H1 (cell line): ENCODE measurements at regions not wholly inside any gene's neighbourhood (a gene's known extent, or its start where the extent isn't known, plus 50 kb on each side); places are given as distances from the start of the nearest gene placed in this dataset.

Experiments
- CTCF ChIA-PET: fragments of 300-600 bp; sonication (Branson Sonifier 250); formaldehyde crosslinking; loops from one replicate; lab custom pipeline; 2021; ENCODE audit not compliant: partially characterized antibody; lab: Charles Lee
- POLR2A ChIA-PET: fragments of 300-600 bp; sonication (Branson Sonifier 250); formaldehyde crosslinking; loops from one replicate; lab custom pipeline; 2021; ENCODE audit warnings: inconsistent platforms; ENCODE audit not compliant: partially characterized antibody; lab: Charles Lee
- DNase-seq, 2 experiments: peaks; one replicate each; pipeline versions ENCODE4 v3.0.0 to v3.0.0-alpha.2; 2010 to 2022; ENCODE audit warnings: low spot score in 2 of 2, low read depth in 1 of 2, mixed read lengths in 1 of 2
- FAIRE-seq: peaks from 2 replicates; lab custom pipeline; 2011; peaks lifted over from hg19 to GRCh38; lab: Jason Lieb, UNC
- H2AFZ ChIP-seq: 2 replicates; pipeline ENCODE4 v1.8.1; 2012; ENCODE audit warnings: low read length, inconsistent platforms
- H2AK5ac ChIP-seq: 2 replicates; pipeline ENCODE4 v1.6.1; 2013; ENCODE audit warnings: low read depth, low read length
- H2BK120ac ChIP-seq: replicated peaks from 2 replicates; pipeline ENCODE3; 2013; ENCODE audit warnings: low read depth, low read length, inconsistent platforms
- H2BK12ac ChIP-seq: 2 replicates; pipeline ENCODE4 v1.6.1; 2013; ENCODE audit warnings: low read depth, low read length
- H2BK15ac ChIP-seq: 2 replicates; pipeline ENCODE4 v1.6.1; 2013; ENCODE audit warnings: low read length
- H2BK20ac ChIP-seq: 2 replicates; pipeline ENCODE4 v1.6.1; 2013; ENCODE audit warnings: low read length
- H2BK5ac ChIP-seq: 2 replicates; pipeline ENCODE4 v1.6.1; 2013; ENCODE audit warnings: low read depth, low read length
- H3K14ac ChIP-seq: 2 replicates; pipeline ENCODE4 v1.6.1; 2013; ENCODE audit warnings: inconsistent platforms; ENCODE audit not compliant: insufficient read length
- H3K18ac ChIP-seq: 2 replicates; pipeline ENCODE4 v1.6.1; 2013; ENCODE audit warnings: low read length; ENCODE audit errors: extremely low read depth
- H3K23ac ChIP-seq: 2 replicates; pipeline ENCODE4 v1.6.1; 2013; ENCODE audit warnings: inconsistent platforms; ENCODE audit not compliant: insufficient read length
- H3K23me2 ChIP-seq: 2 replicates; pipeline ENCODE4 v1.6.1; 2013; ENCODE audit warnings: low read depth, low read length
- H3K27ac ChIP-seq: 2 replicates; pipeline ENCODE4 v1.6.1; 2011; ENCODE audit warnings: low read depth, low read length, inconsistent platforms
- H3K27me3 ChIP-seq, 4 experiments: replicated peaks in 1 of 4; 1 replicate in 1 of 4; 2 replicates in 3 of 4; pipeline versions ENCODE4 v1.6.1 to v1.8.1; 2011 to 2013; ENCODE audit warnings: low read length in 3 of 4, mild to moderate bottlenecking in 3 of 4, inconsistent platforms in 2 of 4, mixed read lengths in 2 of 4, moderate library complexity in 1 of 4; ENCODE audit not compliant: control insufficient read depth in 3 of 4, insufficient read depth in 3 of 4; ENCODE audit errors: extremely low read depth in 1 of 4
- H3K36me3 ChIP-seq, 4 experiments: 2 replicates each; pipeline versions ENCODE4 v1.6.1 to v1.8.1; 2011 to 2013; ENCODE audit warnings: mild to moderate bottlenecking in 4 of 4, low read length in 3 of 4, moderate library complexity in 2 of 4, control low read depth in 1 of 4, inconsistent platforms in 1 of 4; ENCODE audit not compliant: insufficient read depth in 4 of 4, control insufficient read depth in 2 of 4
- H3K4ac ChIP-seq: replicated peaks from 2 replicates; pipeline ENCODE3; 2013; ENCODE audit warnings: low read length, low read depth, mixed read lengths, inconsistent platforms; ENCODE audit not compliant: insufficient read length
- H3K4me1 ChIP-seq, 4 experiments: replicated peaks in 1 of 4; 1 replicate in 1 of 4; 2 replicates in 3 of 4; pipeline versions ENCODE4 v1.6.1 to v1.8.1; 2011 to 2013; ENCODE audit warnings: low read length in 3 of 4, inconsistent platforms in 2 of 4, mixed read lengths in 1 of 4; ENCODE audit not compliant: insufficient read depth in 4 of 4, control insufficient read depth in 3 of 4
- H3K4me2 ChIP-seq, 2 experiments: 2 replicates each; pipeline versions ENCODE4 v1.6.1 to v1.8.1; 2011 to 2013; ENCODE audit warnings: low read depth in 2 of 2, low read length in 2 of 2, control low read depth in 1 of 2, inconsistent platforms in 1 of 2, mild to moderate bottlenecking in 1 of 2; ENCODE audit not compliant: insufficient read depth in 1 of 2
- H3K4me3 ChIP-seq, 4 experiments: fragments of 200-600, 300-600 bp in 1 of 4; sonication (generic), shearing (Covaris generic), sonication (Bioruptor Twin) in 1 of 4; 2 replicates each; pipeline versions ENCODE4 v1.5.1 to v1.8.1; 2011 to 2016; ENCODE audit warnings: low read length in 4 of 4, low read depth in 3 of 4, control low read depth in 2 of 4, inconsistent platforms in 2 of 4, mild to moderate bottlenecking in 2 of 4, mixed read lengths in 1 of 4, moderate library complexity in 1 of 4; ENCODE audit not compliant: insufficient read depth in 2 of 4; ENCODE audit errors: extremely low read depth in 1 of 4
- H3K56ac ChIP-seq: replicated peaks from 2 replicates; pipeline ENCODE3; 2013; ENCODE audit warnings: low read depth, mild to moderate bottlenecking, mixed read lengths, low read length, inconsistent platforms; ENCODE audit not compliant: insufficient read length
- H3K79me1 ChIP-seq: 2 replicates; pipeline ENCODE4 v1.6.1; 2013; ENCODE audit warnings: low read depth, low read length, control low read depth
- H3K79me2 ChIP-seq, 2 experiments: 2 replicates each; pipeline versions ENCODE4 v1.6.1 to v1.8.1; 2012 to 2013; ENCODE audit warnings: low read length in 2 of 2, mild to moderate bottlenecking in 2 of 2, inconsistent platforms in 1 of 2; ENCODE audit not compliant: insufficient read depth in 2 of 2, control insufficient read depth in 1 of 2
- H3K9ac ChIP-seq, 4 experiments: replicated peaks in 1 of 4; 1 replicate in 1 of 4; 2 replicates in 3 of 4; pipeline versions ENCODE4 v1.6.1 to v1.8.1; 2011 to 2013; ENCODE audit warnings: low read depth in 3 of 4, low read length in 3 of 4, control low read depth in 2 of 4, mild to moderate bottlenecking in 2 of 4, moderate library complexity in 2 of 4, inconsistent platforms in 1 of 4; ENCODE audit errors: extremely low read depth in 1 of 4
- H3K9me3 ChIP-seq, 2 experiments: 2 replicates each; pipeline versions ENCODE4 v1.6.1 to v1.8.1; 2012 to 2013; ENCODE audit warnings: mild to moderate bottlenecking in 2 of 2, moderate library complexity in 2 of 2, control low read depth in 1 of 2, inconsistent platforms in 1 of 2, low read depth in 1 of 2, low read length in 1 of 2, mixed read lengths in 1 of 2; ENCODE audit not compliant: insufficient read depth in 2 of 2
- H4K20me1 ChIP-seq, 2 experiments: replicated peaks in 1 of 2; 2 replicates each; pipeline versions ENCODE3 to v1.8.1; 2011 to 2013; ENCODE audit warnings: inconsistent platforms in 2 of 2, low read length in 2 of 2, mild to moderate bottlenecking in 1 of 2; ENCODE audit not compliant: insufficient read depth in 2 of 2, control insufficient read depth in 1 of 2
- H4K5ac ChIP-seq: 2 replicates; pipeline ENCODE4 v1.6.1; 2013; ENCODE audit warnings: low read length, low read depth, mixed read lengths, inconsistent platforms; ENCODE audit not compliant: insufficient read length
- H4K8ac ChIP-seq: 2 replicates; pipeline ENCODE4 v1.8.0; 2013; ENCODE audit warnings: mild to moderate bottlenecking, moderate library complexity, low read length, inconsistent platforms; ENCODE audit not compliant: insufficient read depth; ENCODE audit errors: extremely low read depth
- H4K91ac ChIP-seq: replicated peaks from 2 replicates; pipeline ENCODE3; 2013; ENCODE audit warnings: low read length, mixed read lengths, inconsistent platforms; ENCODE audit not compliant: insufficient read length
- CBX5 ChIP-seq: fragments of 300-800, 300-1000 bp; sonication (generic); IDR thresholded peaks from 2 replicates; pipeline ENCODE4 v1.7.1; 2016; ENCODE audit warnings: antibody characterized with exemption, low read length, low read depth
- CBX8 ChIP-seq: fragments of 300-800, 300-1000 bp; sonication (generic); IDR thresholded peaks from 2 replicates; pipeline ENCODE4 v1.7.1; 2016; ENCODE audit warnings: low read depth, low read length, borderline replicate concordance
- JUN ChIP-seq: IDR thresholded peaks from 2 replicates; pipeline ENCODE4 v1.6.1; 2011; ENCODE audit warnings: low read depth, mild to moderate bottlenecking, improper control_type of control experiment, low read length
- MAX ChIP-seq: IDR thresholded peaks from 2 replicates; pipeline ENCODE4 v1.6.1; 2012; ENCODE audit warnings: inconsistent platforms
- POLR2A ChIP-seq, 2 experiments: IDR thresholded peaks; 1 replicate in 1 of 2; 2 replicates in 1 of 2; pipeline ENCODE4 v1.6.1; 2011; ENCODE audit warnings: low read depth in 2 of 2, low read length in 2 of 2, mild to moderate bottlenecking in 2 of 2; ENCODE audit errors: control extremely low read depth in 1 of 2
- POLR2AphosphoS5 ChIP-seq: IDR thresholded peaks from 2 replicates; pipeline ENCODE4 v1.6.1; 2011; ENCODE audit warnings: low read depth, low read length
- POU5F1 ChIP-seq: IDR thresholded peaks from 2 replicates; pipeline ENCODE4 v1.6.1; 2011; ENCODE audit warnings: low read depth, mild to moderate bottlenecking, low read length, moderate library complexity
- SIN3A ChIP-seq, 2 experiments: IDR thresholded peaks in 1 of 2; conservative IDR thresholded peaks in 1 of 2; 2 replicates each; pipeline ENCODE4 v1.6.1; 2011 to 2012; ENCODE audit warnings: low read length in 2 of 2, improper control_type of control experiment in 1 of 2, low read depth in 1 of 2, mild to moderate bottlenecking in 1 of 2
- SRF ChIP-seq: IDR thresholded peaks from 2 replicates; pipeline ENCODE4 v1.6.1; 2011; ENCODE audit warnings: mild to moderate bottlenecking, low read depth, low read length, moderate library complexity
- TAF1 ChIP-seq: IDR thresholded peaks from 2 replicates; pipeline ENCODE4 v1.6.1; 2011; ENCODE audit warnings: mild to moderate bottlenecking, low read depth, low read length
- WGBS, 2 experiments: shearing (Covaris generic) in 1 of 2; methylation state at CpG; one replicate each; pipeline versions ENCODE4 v1.1.6 to v1.1.7; 2013 to 2015; ENCODE audit warnings: low lambda C conversion rate in 2 of 2, mixed read lengths in 2 of 2, inconsistent platforms in 1 of 2, low coverage in 1 of 2, missing lambda C conversion rate in 1 of 2; ENCODE audit not compliant: insufficient replicate concordance in 2 of 2, insufficient coverage in 1 of 2, insufficient read length in 1 of 2; ENCODE audit errors: extremely low coverage in 1 of 2, missing lambda C conversion rate in 1 of 2; 5-methylcytosine and 5-hydroxymethylcytosine counted together

- ChIA-PET CTCF (interaction anchor here (1.0 to 1.3 kb wide), 2 partner anchors 11 to 161 kb away, joined by 3 to 4 read pairs; no protein-coding TSS in a partner anchor), POLR2A (no interaction called here)
- Histone ChIP-seq H2AK5ac (no peak overlapping the region), H3K79me2 (no peaks in the 10 kb centered on the region), H3K14ac (no peak overlapping the region), H3K23ac (no peak overlapping the region), H2BK15ac (no peak overlapping the region), H3K27me3 (no peaks in the 10 kb centered on the region), H3K23me2 (no peaks in the 10 kb centered on the region), H4K20me1 (no peaks in the 10 kb centered on the region), H3K9ac (no peak overlapping the region), H3K27ac (no peak overlapping the region), H2BK12ac (no peak overlapping the region), H2BK120ac (no peak overlapping the region), H4K91ac (no peak overlapping the region), H3K4ac (no peak overlapping the region), H4K8ac (no peak overlapping the region), H3K79me1 (no peaks in the 10 kb centered on the region), H3K9me3 (no peaks in the 10 kb centered on the region), H3K56ac (no peak overlapping the region), H4K5ac (no peak overlapping the region), H3K4me3 (no peak overlapping the region), H2BK5ac (no peak overlapping the region), H3K18ac (no peak overlapping the region), H3K36me3 (no peaks in the 10 kb centered on the region), H2AFZ (peak overlapping the region; percentile 55; the same call in 1 of the 2 replicates), H2BK20ac (no peak overlapping the region), H3K4me2 (no peak overlapping the region), H3K4me1 (no peaks in the 10 kb centered on the region)
- WGBS, 2 experiments, result 79% methylated on average over 4 of the region's 4 CpGs; no CpG with 5 or more reads in 1 of the 2 experiments
- FAIRE-seq (no peak), DNase-seq (no peak)
- TF ChIP-seq SRF (no peak), MAX (no peak), SIN3A (conservative IDR thresholded peaks at IDR 0.05 in 1 of 2, IDR thresholded peaks at IDR 0.05 in 1 of 2; ENCODE audit: low read depth in 1 of 2, low read length in 2 of 2) (no peak), CBX8 (no peak), POLR2A (IDR thresholded peaks at IDR 0.05; ENCODE audit: control extremely low read depth in 1 of 2, low read depth in 2 of 2, low read length in 2 of 2) (no peak), TAF1 (no peak), CBX5 (no peak), POU5F1 (no peak), JUN (no peak), POLR2AphosphoS5 (no peak)
These were observed 168.0 kb downstream of the GJA1 start for GRCh38 chr6:121603486-121603885.
